Natural killer cell (primary cell): ENCODE measurements at regions not wholly inside any gene's neighbourhood (a gene's known extent, or its start where the extent isn't known, plus 50 kb on each side); places are given as distances from the start of the nearest gene placed in this dataset.

ENCODE experiments used
- ATAC-seq, 3 donors: fragments of 150-1000 bp in 2 of 3; fragments of 200-7000 bp in 1 of 3; cut with Tn5 transposase; 1 replicate in 1 of 3; 2 replicates in 2 of 3; pipeline ENCODE4 v1.10.0; 2021; ENCODE audit warnings: mild to moderate bottlenecking in 2 of 3, moderate library complexity in 2 of 3
- DNase-seq, 2 donors: peaks; one replicate each; pipeline versions ENCODE4 v3.0.0 to v3.0.0-alpha.2; 2013 to 2021; ENCODE audit warnings: mixed read lengths in 1 of 2
- H3K27ac ChIP-seq: one replicate; pipeline ENCODE4 v1.5.1; 2013; ENCODE audit warnings: mild to moderate bottlenecking, low read length
- H3K27me3 ChIP-seq: one replicate; pipeline ENCODE4 v1.6.1; 2013; ENCODE audit warnings: low read length; ENCODE audit not compliant: control insufficient read depth, insufficient read depth
- H3K36me3 ChIP-seq: one replicate; pipeline ENCODE4 v1.6.1; 2013; ENCODE audit warnings: low read length; ENCODE audit not compliant: control insufficient read depth, insufficient read depth
- H3K4me1 ChIP-seq: one replicate; pipeline ENCODE4 v1.6.1; 2013; ENCODE audit warnings: low read length; ENCODE audit not compliant: control insufficient read depth, insufficient read depth
- H3K4me3 ChIP-seq: one replicate; pipeline ENCODE4 v1.5.1; 2013; ENCODE audit warnings: low read length
- H3K9me3 ChIP-seq: one replicate; pipeline ENCODE4 v1.6.1; 2013; ENCODE audit warnings: low read length; ENCODE audit not compliant: control insufficient read depth, insufficient read depth
- H3K27ac Mint-ChIP-seq, 2 donors: one replicate each; pipeline ENCODE4 v1.8.0; 2022; ENCODE audit warnings: mild to moderate bottlenecking in 2 of 2, mixed read lengths in 2 of 2, moderate library complexity in 1 of 2
- H3K27me3 Mint-ChIP-seq, 2 donors: one replicate each; pipeline ENCODE4 v1.8.0; 2022; ENCODE audit warnings: low read depth in 2 of 2, mixed read lengths in 2 of 2
- H3K36me3 Mint-ChIP-seq: one replicate; pipeline ENCODE4 v1.8.0; 2022; ENCODE audit warnings: mixed read lengths
- H3K4me1 Mint-ChIP-seq, 2 donors: one replicate each; pipeline ENCODE4 v1.8.0; 2022; ENCODE audit warnings: mixed read lengths in 2 of 2
- H3K4me3 Mint-ChIP-seq: one replicate; pipeline ENCODE4 v1.8.0; 2022; ENCODE audit warnings: mild to moderate bottlenecking, moderate library complexity, mixed read lengths
- H3K9me3 Mint-ChIP-seq, 2 donors: one replicate each; pipeline ENCODE4 v1.8.0; 2022; ENCODE audit warnings: mixed read lengths in 2 of 2
- WGBS: methylation state at CpG from one replicate; pipeline ENCODE4 v1.1.7; 2013; ENCODE audit warnings: missing lambda C conversion rate; ENCODE audit not compliant: insufficient coverage; 5-methylcytosine and 5-hydroxymethylcytosine counted together
- intact Hi-C: fragments of 100-400 bp; cut with micrococcal nuclease; formaldehyde crosslinking; loops from one replicate; pipeline ENCODE4 v1.14.2; 2022
- TF ChIP-seq, protein P1 (sequence below): fragments of 200-600 bp; IDR thresholded peaks from one replicate; pipeline ENCODE4 v1.8.0; 2022; ENCODE audit warnings: antibody characterized with exemption

DNA sequence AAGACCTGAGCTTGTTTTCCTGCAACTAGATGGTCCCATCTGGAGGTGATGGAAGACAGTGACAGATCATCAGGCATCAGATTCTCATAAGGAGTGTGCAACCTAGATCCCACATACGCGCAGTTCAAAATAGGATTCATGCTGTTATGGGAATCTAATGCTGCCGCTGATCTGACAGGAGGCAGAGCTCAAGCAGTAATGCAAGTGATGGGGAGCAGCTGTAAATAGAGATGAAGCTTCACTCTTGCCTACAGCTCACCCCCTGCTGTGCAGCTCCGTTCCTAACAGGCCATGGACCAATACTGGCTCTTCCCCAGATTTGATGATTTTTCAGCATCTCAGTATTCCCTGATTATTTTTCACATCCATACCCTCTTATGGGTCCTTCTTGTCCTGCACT lies 208.4 kb upstream of the RXFP2 start:
- no peaks in the 10 kb centered on the region for H3K27me3 ChIP-seq
- no peaks in the 10 kb centered on the region for H3K4me1 ChIP-seq
- no peaks in the 10 kb centered on the region for H3K4me1 Mint-ChIP-seq
- no peak overlapping the region for H3K4me3 ChIP-seq
- DNase-seq, result no peak
- ATAC-seq, result no peak
- intact Hi-C loops, result no loop called here
- no peak overlapping the region for H3K27ac ChIP-seq
- TF ChIP-seq, protein P1, sequence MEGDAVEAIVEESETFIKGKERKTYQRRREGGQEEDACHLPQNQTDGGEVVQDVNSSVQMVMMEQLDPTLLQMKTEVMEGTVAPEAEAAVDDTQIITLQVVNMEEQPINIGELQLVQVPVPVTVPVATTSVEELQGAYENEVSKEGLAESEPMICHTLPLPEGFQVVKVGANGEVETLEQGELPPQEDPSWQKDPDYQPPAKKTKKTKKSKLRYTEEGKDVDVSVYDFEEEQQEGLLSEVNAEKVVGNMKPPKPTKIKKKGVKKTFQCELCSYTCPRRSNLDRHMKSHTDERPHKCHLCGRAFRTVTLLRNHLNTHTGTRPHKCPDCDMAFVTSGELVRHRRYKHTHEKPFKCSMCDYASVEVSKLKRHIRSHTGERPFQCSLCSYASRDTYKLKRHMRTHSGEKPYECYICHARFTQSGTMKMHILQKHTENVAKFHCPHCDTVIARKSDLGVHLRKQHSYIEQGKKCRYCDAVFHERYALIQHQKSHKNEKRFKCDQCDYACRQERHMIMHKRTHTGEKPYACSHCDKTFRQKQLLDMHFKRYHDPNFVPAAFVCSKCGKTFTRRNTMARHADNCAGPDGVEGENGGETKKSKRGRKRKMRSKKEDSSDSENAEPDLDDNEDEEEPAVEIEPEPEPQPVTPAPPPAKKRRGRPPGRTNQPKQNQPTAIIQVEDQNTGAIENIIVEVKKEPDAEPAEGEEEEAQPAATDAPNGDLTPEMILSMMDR, result no peak
- no peak overlapping the region for H3K4me3 Mint-ChIP-seq
- peaks cover 0 to 2% of the 10 kb centered on the region in 2 donors for H3K9me3 Mint-ChIP-seq
- H3K36me3 ChIP-seq, result no peaks in the 10 kb centered on the region
- H3K36me3 Mint-ChIP-seq, result no peaks in the 10 kb centered on the region
- no peak overlapping the region for H3K27ac Mint-ChIP-seq
- H3K27me3 Mint-ChIP-seq, result peaks cover 18 to 45% of the 10 kb centered on the region in 2 donors
- no peaks in the 10 kb centered on the region for H3K9me3 ChIP-seq
- 96% methylated on average over 4 of the region's 4 CpGs for WGBS

DNA sequence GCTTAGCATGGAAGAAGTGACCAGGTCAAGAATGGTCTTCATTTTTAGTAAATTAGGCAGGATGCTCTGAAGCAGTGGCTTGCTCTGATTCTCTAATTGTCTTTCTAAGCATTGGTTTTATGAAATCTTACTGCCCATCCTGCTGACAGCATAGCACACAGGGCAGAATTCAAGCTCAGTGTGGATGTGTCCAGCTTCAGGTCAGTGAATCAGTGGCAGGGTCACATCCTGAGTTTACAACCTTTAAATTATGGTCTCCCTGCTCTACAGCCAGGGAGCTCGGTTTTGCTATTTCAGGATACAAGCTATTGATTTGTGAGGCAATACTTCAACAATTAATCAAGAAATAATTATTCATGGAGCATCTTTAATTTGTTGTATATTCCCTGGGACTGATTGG lies 202.3 kb upstream of the RXFP2 start:
- H3K4me1 Mint-ChIP-seq, result peaks cover 4 to 5% of the 10 kb centered on the region in 2 donors
- intact Hi-C loops, result no loop called here

DNA sequence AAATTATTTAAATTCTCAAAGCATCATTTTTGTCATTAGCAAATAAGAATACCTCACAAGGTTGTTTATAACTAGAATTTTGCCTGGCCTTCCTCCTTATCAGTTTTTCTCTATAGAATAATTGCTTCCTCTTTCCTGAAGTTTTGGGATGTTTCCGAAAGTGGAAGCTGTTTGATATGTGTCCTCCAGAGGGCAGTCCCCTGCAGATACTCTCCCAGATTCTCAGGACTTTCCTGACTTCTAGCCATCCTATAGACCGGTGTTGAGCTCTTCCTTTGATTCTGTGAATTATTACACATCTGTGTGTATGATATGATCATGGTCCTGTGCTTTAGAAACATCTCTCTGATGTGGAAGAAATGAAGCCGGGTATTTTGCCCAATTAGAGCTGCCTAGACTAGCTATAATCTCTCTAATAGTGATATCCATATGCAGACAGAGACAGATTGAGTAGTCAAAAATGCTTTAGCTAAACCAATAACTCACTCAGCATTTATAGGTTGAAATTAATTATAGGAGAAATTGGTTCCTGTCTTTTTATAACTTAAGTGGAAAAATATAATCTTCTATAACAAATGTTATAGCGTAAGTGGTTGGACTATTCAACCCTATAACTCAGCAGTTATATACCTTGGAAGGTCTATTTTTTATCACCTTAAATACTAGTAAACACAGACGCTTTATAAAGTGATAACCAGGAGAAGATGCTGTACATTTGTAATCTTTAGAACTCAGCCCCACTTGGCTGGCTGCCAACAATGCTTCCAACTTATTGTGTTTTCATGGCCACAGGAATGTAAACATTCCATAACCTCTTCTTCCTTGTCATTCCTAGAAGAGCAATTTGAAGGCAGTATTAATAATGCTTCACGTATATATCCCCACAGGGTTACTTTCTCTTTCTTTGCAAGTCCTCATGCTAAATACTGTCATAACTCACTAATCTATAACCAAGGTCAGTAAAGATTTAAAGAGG lies 201.0 kb upstream of the RXFP2 start:
- Histone ChIP-seq H3K36me3 (no peaks in the 10 kb centered on the region), H3K4me1 (no peaks in the 10 kb centered on the region), H3K27me3 (peaks cover 2% of the 10 kb centered on the region), H3K4me3 (no peak overlapping the region), H3K27ac (no peak overlapping the region), H3K9me3 (no peaks in the 10 kb centered on the region)
- no peak overlapping the region for H3K4me3 Mint-ChIP-seq
- intact Hi-C loops, result no loop called here
- TF ChIP-seq, protein P1, result no peak
- peaks cover 4 to 5% of the 10 kb centered on the region in 2 donors for H3K4me1 Mint-ChIP-seq
- WGBS, result 20% methylated on average over 1 of the region's 6 CpGs
- DNase-seq, result no peak
- ATAC-seq, result no peak
- H3K36me3 Mint-ChIP-seq, result no peaks in the 10 kb centered on the region
- H3K9me3 Mint-ChIP-seq, result no peaks in the 10 kb centered on the region
- H3K27ac Mint-ChIP-seq, result no peak overlapping the region
- peaks cover 25 to 40% of the 10 kb centered on the region in 2 donors for H3K27me3 Mint-ChIP-seq

More for the DNA sequence above, 202.3 kb upstream of the RXFP2 start:
- H3K9me3 ChIP-seq, result no peaks in the 10 kb centered on the region
- H3K4me1 ChIP-seq, result no peaks in the 10 kb centered on the region
- ATAC-seq (no peak), DNase-seq (no peak)
- WGBS, result 80% methylated on average over 1 of the region's 1 CpG
- TF ChIP-seq, protein P1, result no peak
- H3K4me3 ChIP-seq, result no peak overlapping the region
- peaks cover 0 to 2% of the 10 kb centered on the region in 2 donors for H3K9me3 Mint-ChIP-seq
- H3K4me3 Mint-ChIP-seq, result no peak overlapping the region
- H3K36me3 ChIP-seq, result no peaks in the 10 kb centered on the region
- peaks cover 2% of the 10 kb centered on the region for H3K27me3 ChIP-seq
- H3K36me3 Mint-ChIP-seq, result no peaks in the 10 kb centered on the region
- H3K27ac Mint-ChIP-seq, result no peak overlapping the region
- no peak overlapping the region for H3K27ac ChIP-seq
- peaks cover 31 to 53% of the 10 kb centered on the region in 2 donors for H3K27me3 Mint-ChIP-seq
